ENCODE measurements at regions not wholly inside any gene's neighbourhood (a gene's known extent, or its start where the extent isn't known, plus 50 kb on each side); places are given as distances from the start of the nearest gene placed in this dataset.

GRCh38 chr14:101357559-101358319 lies 203.6 kb upstream of the DIO3 start:
- DNase-seq (ENCODE audit: low read depth): no peak

- DNase-seq (ENCODE audit: low read depth): no peak
Observed at GRCh38 chr14:101358320-101359125, 202.8 kb upstream of the DIO3 start.

- DNase-seq (ENCODE audit: low read depth): peak; percentile 0
Observed at GRCh38 chr14:101359221-101360053, 201.9 kb upstream of the DIO3 start.

GRCh38 chr14:101360054-101360911 lies 201.0 kb upstream of the DIO3 start:
- DNase-seq (ENCODE audit: low read depth): no peak

- DNase-seq (ENCODE audit: low read depth): no peak
Observed at GRCh38 chr14:101361044-101361443, 200.3 kb upstream of the DIO3 start.

- no peak for DNase-seq (ENCODE audit: low read depth)
Observed at GRCh38 chr14:101361451-101362433, 199.6 kb upstream of the DIO3 start.

- no peak for DNase-seq (ENCODE audit: low read depth)
Observed at GRCh38 chr14:101362529-101363260, 198.6 kb upstream of the DIO3 start.

- DNase-seq (ENCODE audit: low read depth): no peak
Observed at GRCh38 chr14:101363261-101363555, 198.1 kb upstream of the DIO3 start.

GRCh38 chr14:101363880-101364391 lies 197.4 kb upstream of the DIO3 start:
- no peak for DNase-seq (ENCODE audit: low read depth)

GRCh38 chr14:101364503-101365328 lies 196.6 kb upstream of the DIO3 start:
- DNase-seq (ENCODE audit: low read depth): no peak

GRCh38 chr14:101365329-101366158 lies 195.8 kb upstream of the DIO3 start:
- no peak for DNase-seq (ENCODE audit: low read depth)

GRCh38 chr14:101367421-101368261 lies 193.7 kb upstream of the DIO3 start:
- no peak for DNase-seq (ENCODE audit: low read depth)

GRCh38 chr14:101368629-101369028 lies 192.7 kb upstream of the DIO3 start:
- no peak for DNase-seq (ENCODE audit: low read depth)

- DNase-seq (ENCODE audit: low read depth): no peak
Observed at GRCh38 chr14:101369194-101369915, 191.9 kb upstream of the DIO3 start.

GRCh38 chr14:101369916-101370592 lies 191.2 kb upstream of the DIO3 start:
- DNase-seq (ENCODE audit: low read depth): no peak
